Testis (tissue), 2 donors: ENCODE measurements at regions not wholly inside any gene's neighbourhood (a gene's known extent, or its start where the extent isn't known, plus 50 kb on each side); places are given as distances from the start of the nearest gene placed in this dataset.

Experiments
- DNase-seq: peaks from one replicate; pipeline ENCODE4 v3.0.0-alpha.2; 2019
- H3K27ac ChIP-seq, 2 donors: fragments of 200-600 bp; sonication (generic); one replicate each; pipeline ENCODE4 v1.5.1; 2019
- H3K27me3 ChIP-seq: fragments of 200-600 bp; sonication (generic); one replicate; pipeline ENCODE4 v1.5.1; 2019
- H3K36me3 ChIP-seq: fragments of 200-600 bp; sonication (generic); one replicate; pipeline ENCODE4 v1.5.1; 2017; ENCODE audit warnings: low read depth; ENCODE audit errors: missing control alignments
- H3K4me1 ChIP-seq: fragments of 200-600 bp; sonication (generic); one replicate; pipeline ENCODE4 v1.5.1; 2019
- H3K4me3 ChIP-seq, 2 donors: fragments of 200-600 bp; sonication (generic); one replicate each; pipeline ENCODE4 v1.5.1; 2017 to 2019
- H3K9me3 ChIP-seq: fragments of 200-600 bp; sonication (generic); one replicate; pipeline ENCODE4 v1.5.1; 2017
- POLR2A ChIP-seq: fragments of 450-650 bp; IDR thresholded peaks from one replicate; pipeline ENCODE4 v1.6.1; 2017; ENCODE audit warnings: antibody characterized with exemption, mild to moderate bottlenecking, moderate library complexity
- WGBS, 2 donors: methylation state at CpG; one replicate each; pipeline ENCODE4 v1.1.5; 2018; 5-methylcytosine and 5-hydroxymethylcytosine counted together
- intact Hi-C: fragments of 100-400 bp; cut with DNase I; formaldehyde crosslinking; loops from one replicate; pipeline ENCODE4 v1.15.1; 2023; ENCODE audit warnings: low total_unique reads
- TF ChIP-seq, protein P1 (sequence below), 3 experiments: fragments of 450-650 bp in 2 of 3; fragments of 200-600 bp in 1 of 3; sonication (generic) in 1 of 3; IDR thresholded peaks; one replicate each; pipeline ENCODE4 v1.5.1; 2016 to 2019; ENCODE audit warnings: antibody characterized with exemption in 3 of 3, mild to moderate bottlenecking in 2 of 3, moderate library complexity in 1 of 3

- TF ChIP-seq POLR2A, result no peak
- TF ChIP-seq, protein P1, sequence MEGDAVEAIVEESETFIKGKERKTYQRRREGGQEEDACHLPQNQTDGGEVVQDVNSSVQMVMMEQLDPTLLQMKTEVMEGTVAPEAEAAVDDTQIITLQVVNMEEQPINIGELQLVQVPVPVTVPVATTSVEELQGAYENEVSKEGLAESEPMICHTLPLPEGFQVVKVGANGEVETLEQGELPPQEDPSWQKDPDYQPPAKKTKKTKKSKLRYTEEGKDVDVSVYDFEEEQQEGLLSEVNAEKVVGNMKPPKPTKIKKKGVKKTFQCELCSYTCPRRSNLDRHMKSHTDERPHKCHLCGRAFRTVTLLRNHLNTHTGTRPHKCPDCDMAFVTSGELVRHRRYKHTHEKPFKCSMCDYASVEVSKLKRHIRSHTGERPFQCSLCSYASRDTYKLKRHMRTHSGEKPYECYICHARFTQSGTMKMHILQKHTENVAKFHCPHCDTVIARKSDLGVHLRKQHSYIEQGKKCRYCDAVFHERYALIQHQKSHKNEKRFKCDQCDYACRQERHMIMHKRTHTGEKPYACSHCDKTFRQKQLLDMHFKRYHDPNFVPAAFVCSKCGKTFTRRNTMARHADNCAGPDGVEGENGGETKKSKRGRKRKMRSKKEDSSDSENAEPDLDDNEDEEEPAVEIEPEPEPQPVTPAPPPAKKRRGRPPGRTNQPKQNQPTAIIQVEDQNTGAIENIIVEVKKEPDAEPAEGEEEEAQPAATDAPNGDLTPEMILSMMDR (IDR thresholded peaks at IDR 0.05), result no peak
- H3K36me3 ChIP-seq, result no peaks in the 10 kb centered on the region
- H3K9me3 ChIP-seq, result no peaks in the 10 kb centered on the region
- no peak for DNase-seq
- WGBS, 2 donors, result 58 to 86% methylated on average over 2 of the region's 2 CpGs
- intact Hi-C loops, result no loop called here
- H3K27me3 ChIP-seq, result no peaks in the 10 kb centered on the region
- no peak overlapping the region for H3K4me3 ChIP-seq
- H3K27ac ChIP-seq, result no peak overlapping the region
- no peaks in the 10 kb centered on the region for H3K4me1 ChIP-seq
Observed at GRCh38 chr12:77751939-77752338, 78.8 kb upstream of the NAV3 start.

GRCh38 chr12:77746096-77746495 is 84.6 kb upstream of the NAV3 start:
- DNase-seq, result no peak
- H3K4me1 ChIP-seq, result no peaks in the 10 kb centered on the region
- TF ChIP-seq, protein P1 (IDR thresholded peaks at IDR 0.05), result no peak
- no peak for TF ChIP-seq POLR2A
- H3K4me3 ChIP-seq, result no peak overlapping the region
- H3K27ac ChIP-seq, result no peak overlapping the region
- WGBS, 2 donors, result 82 to 83% methylated on average over 3 of the region's 3 CpGs
- intact Hi-C loops, result no loop called here
- H3K27me3 ChIP-seq, result no peaks in the 10 kb centered on the region
- no peaks in the 10 kb centered on the region for H3K36me3 ChIP-seq
- H3K9me3 ChIP-seq, result no peaks in the 10 kb centered on the region

DNA sequence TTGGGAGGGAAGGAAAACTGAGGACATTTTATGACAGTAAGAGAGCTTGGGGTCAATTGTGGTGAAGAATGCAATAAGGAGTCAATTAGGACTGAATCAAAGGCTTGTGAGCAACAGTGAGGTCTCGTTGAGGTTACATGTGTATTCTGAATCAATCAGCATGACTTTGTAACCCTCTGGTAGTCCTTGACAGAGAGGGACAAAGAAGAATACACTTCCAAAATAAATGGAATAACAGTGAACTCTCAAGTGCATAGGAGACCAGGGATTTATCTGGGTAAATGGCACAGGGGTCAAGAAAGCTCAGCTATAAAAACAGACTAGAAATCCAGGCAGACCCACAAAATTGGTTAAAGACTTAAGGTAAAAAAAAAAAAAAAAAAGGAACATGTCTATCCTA is 85.1 kb upstream of the NAV3 start:
- Histone ChIP-seq H3K9me3 (no peaks in the 10 kb centered on the region), H3K36me3 (no peaks in the 10 kb centered on the region), H3K27ac (no peak overlapping the region), H3K27me3 (no peaks in the 10 kb centered on the region), H3K4me1 (no peaks in the 10 kb centered on the region), H3K4me3 (no peak overlapping the region)
- no peak for DNase-seq
- TF ChIP-seq, protein P1 (IDR thresholded peaks at IDR 0.05), result no peak
- TF ChIP-seq POLR2A, result no peak
- intact Hi-C loops, result no loop called here
- 72 to 78% methylated on average over 1 of the region's 1 CpG for WGBS, 2 donors

- Histone ChIP-seq H3K9me3 (no peaks in the 10 kb centered on the region), H3K27me3 (no peaks in the 10 kb centered on the region), H3K27ac (no peak overlapping the region), H3K4me3 (no peak overlapping the region), H3K36me3 (no peaks in the 10 kb centered on the region), H3K4me1 (no peaks in the 10 kb centered on the region)
- no peak for DNase-seq
- TF ChIP-seq, protein P1 (IDR thresholded peaks at IDR 0.05), result no peak
- no peak for TF ChIP-seq POLR2A
- intact Hi-C loops, result no loop called here
- WGBS, 2 donors, result 55 to 60% methylated on average over 1 of the region's 1 CpG
Observed at GRCh38 chr12:77742631-77743030, 88.1 kb upstream of the NAV3 start.

DNA sequence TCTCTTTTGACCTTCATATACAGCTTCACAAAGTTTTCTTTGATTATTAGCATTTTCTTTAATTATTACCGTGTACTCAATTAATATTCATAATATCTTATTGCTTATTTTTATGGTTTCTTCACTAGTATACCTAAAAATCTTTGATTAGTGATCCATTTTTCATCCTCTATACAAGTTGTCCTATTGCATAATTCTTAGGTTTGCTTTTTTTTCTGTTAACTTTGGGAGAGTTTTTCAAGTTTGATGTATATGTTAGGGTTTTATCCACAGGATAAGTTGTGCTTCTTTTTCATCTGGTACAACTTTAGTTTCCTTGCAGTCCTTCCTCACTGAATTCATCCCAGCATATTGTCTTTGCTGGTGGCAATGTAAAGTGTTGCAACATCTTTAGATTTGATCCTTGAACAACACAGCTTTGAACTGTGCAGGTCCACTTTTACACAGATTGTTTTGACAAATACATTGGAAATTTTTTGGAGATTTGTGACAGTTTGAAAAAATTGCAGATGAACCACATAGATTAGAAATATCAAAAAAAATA is 88.6 kb upstream of the NAV3 start:
- H3K27ac ChIP-seq, result no peak overlapping the region
- H3K4me3 ChIP-seq, result no peak overlapping the region
- no peaks in the 10 kb centered on the region for H3K36me3 ChIP-seq
- 93 to 94% methylated on average over 1 of the region's 1 CpG for WGBS, 2 donors
- TF ChIP-seq, protein P1 (IDR thresholded peaks at IDR 0.05), result no peak
- TF ChIP-seq POLR2A, result no peak
- intact Hi-C loops, result no loop called here
- no peaks in the 10 kb centered on the region for H3K9me3 ChIP-seq
- H3K27me3 ChIP-seq, result no peaks in the 10 kb centered on the region
- DNase-seq, result no peak
- H3K4me1 ChIP-seq, result no peaks in the 10 kb centered on the region
